H1 (cell line): ENCODE measurements at regions not wholly inside any gene's neighbourhood (a gene's known extent, or its start where the extent isn't known, plus 50 kb on each side); places are given as distances from the start of the nearest gene placed in this dataset.

Experiments used
- CBX5 ChIP-seq: fragments of 300-800, 300-1000 bp; sonication (generic); IDR thresholded peaks from 2 replicates; pipeline ENCODE4 v1.7.1; 2016; ENCODE audit warnings: antibody characterized with exemption, low read length, low read depth
- CHD2 ChIP-seq: IDR thresholded peaks from 2 replicates; pipeline ENCODE4 v1.6.1; 2012; ENCODE audit warnings: low read length, improper control_type of control experiment
- CHD7 ChIP-seq: fragments of 300-600 bp; sonication (generic); IDR thresholded peaks from 2 replicates; pipeline ENCODE4 v1.7.1; 2012; ENCODE audit warnings: low read length, moderate library complexity, mild to moderate bottlenecking, inconsistent platforms; ENCODE audit not compliant: insufficient replicate concordance
- FOSL1 ChIP-seq: IDR thresholded peaks from 2 replicates; pipeline ENCODE4 v1.6.1; 2011; ENCODE audit warnings: mild to moderate bottlenecking, low read depth, low read length, moderate library complexity; ENCODE audit not compliant: insufficient read depth
- KDM5A ChIP-seq: fragments of 200-600 bp; IDR thresholded peaks from 2 replicates; pipeline ENCODE4 v1.7.1; 2012; ENCODE audit warnings: mild to moderate bottlenecking, low read length, inconsistent platforms, mixed read lengths
- SIN3A ChIP-seq, 2 experiments: IDR thresholded peaks in 1 of 2; conservative IDR thresholded peaks in 1 of 2; 2 replicates each; pipeline ENCODE4 v1.6.1; 2011 to 2012; ENCODE audit warnings: low read length in 2 of 2, improper control_type of control experiment in 1 of 2, low read depth in 1 of 2, mild to moderate bottlenecking in 1 of 2
- SIX5 ChIP-seq: IDR thresholded peaks from 2 replicates; pipeline ENCODE4 v1.6.1; 2011; ENCODE audit warnings: mild to moderate bottlenecking, low read depth, low read length
- SP1 ChIP-seq: IDR thresholded peaks from 2 replicates; pipeline ENCODE4 v1.6.1; 2011; ENCODE audit warnings: low read depth, low read length
- SUZ12 ChIP-seq: fragments of 200-600 bp; sonication (generic); IDR thresholded peaks from 2 replicates; pipeline ENCODE4 v1.6.1; 2012; ENCODE audit warnings: mild to moderate bottlenecking, inconsistent platforms, low read length, moderate library complexity, mixed read lengths
- TEAD4 ChIP-seq: IDR thresholded peaks from 2 replicates; pipeline ENCODE4 v1.6.1; 2012; ENCODE audit warnings: low read depth, low read length, inconsistent platforms, mixed read lengths

DNA sequence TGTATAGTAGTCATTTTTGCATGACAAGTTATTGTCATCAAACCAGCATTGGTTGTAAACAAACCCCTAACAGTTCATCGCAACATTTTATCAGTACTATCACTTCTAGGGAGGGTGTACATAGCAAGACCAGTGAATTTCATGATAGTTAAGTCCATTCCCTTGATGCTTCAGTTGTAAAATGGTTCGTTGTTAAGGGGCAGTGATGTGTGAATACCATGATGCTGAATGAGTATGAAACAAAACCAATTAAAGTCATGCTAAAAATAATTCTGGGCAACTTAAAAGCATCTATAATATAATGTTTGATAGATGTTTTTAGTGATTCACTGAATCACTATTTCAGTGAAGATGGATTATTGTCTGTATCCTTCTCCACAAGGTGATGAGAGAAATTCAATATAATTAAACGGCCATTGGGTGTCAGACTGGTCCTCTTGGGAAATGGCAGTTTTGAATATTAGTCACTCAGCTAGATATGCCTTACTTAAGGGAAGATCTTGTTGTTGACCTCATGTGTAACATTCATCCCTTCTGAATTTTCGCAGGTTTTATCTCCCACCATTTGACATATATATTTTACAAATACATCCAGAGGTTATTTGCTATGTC lies 742.2 kb upstream of the TMPRSS15 start (continued):
- TF ChIP-seq CHD7 (no peak), CBX5 (no peak), SIN3A (conservative IDR thresholded peaks at IDR 0.05 in 1 of 2, IDR thresholded peaks at IDR 0.05 in 1 of 2; ENCODE audit: low read depth in 1 of 2, low read length in 2 of 2) (no peak), SUZ12 (no peak), TEAD4 (no peak), KDM5A (no peak), FOSL1 (no peak), SIX5 (no peak), CHD2 (no peak), SP1 (no peak)
